GM18508 (cell line): ENCODE measurements at regions not wholly inside any gene's neighbourhood (a gene's known extent, or its start where the extent isn't known, plus 50 kb on each side); places are given as distances from the start of the nearest gene placed in this dataset.

Experiments
- ATAC-seq: cut with Tn5 transposase; IDR thresholded peaks from one replicate; pipeline ENCODE4 v1.9.1; 2021; ENCODE audit warnings: moderate number of reproducible peaks; ENCODE audit not compliant: insufficient read depth, unreplicated experiment

DNA sequence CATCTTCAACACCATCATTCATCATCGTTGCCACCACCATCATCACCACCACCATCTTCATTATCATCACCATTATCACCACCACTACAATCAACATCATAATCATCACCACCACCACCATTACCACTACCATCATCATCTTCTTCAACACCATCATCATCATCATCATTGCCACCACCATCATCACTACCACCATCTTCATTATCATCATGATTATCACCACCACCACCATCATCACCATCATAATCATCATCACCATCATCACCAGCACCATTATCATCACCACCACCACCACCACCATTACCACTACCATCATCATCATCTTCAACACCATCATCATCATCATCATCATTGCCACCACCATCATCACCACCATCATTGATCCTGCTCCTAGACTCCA lies 112.7 kb downstream of the OAT start:
- no peak for ATAC-seq

DNA sequence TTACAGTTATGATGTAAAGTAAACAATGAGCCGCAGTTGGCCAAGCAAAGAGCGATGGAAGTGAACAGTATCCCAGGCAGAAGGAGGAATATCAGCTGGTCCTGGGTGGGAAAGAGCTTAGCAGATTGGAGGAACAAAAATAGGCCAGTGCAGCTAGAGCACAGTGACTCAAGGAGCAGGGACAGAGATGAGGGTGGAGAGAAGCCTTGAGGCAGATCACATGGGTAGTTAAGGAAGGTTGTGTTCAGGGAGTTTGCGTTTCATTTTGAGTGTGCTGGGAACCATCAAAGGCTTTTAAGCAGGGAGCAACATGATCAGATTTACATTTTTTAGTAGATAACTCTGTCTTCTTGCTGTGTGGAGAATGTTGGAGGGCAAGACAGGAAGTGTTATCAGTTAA lies 113.6 kb downstream of the OAT start:
- no peak for ATAC-seq

DNA sequence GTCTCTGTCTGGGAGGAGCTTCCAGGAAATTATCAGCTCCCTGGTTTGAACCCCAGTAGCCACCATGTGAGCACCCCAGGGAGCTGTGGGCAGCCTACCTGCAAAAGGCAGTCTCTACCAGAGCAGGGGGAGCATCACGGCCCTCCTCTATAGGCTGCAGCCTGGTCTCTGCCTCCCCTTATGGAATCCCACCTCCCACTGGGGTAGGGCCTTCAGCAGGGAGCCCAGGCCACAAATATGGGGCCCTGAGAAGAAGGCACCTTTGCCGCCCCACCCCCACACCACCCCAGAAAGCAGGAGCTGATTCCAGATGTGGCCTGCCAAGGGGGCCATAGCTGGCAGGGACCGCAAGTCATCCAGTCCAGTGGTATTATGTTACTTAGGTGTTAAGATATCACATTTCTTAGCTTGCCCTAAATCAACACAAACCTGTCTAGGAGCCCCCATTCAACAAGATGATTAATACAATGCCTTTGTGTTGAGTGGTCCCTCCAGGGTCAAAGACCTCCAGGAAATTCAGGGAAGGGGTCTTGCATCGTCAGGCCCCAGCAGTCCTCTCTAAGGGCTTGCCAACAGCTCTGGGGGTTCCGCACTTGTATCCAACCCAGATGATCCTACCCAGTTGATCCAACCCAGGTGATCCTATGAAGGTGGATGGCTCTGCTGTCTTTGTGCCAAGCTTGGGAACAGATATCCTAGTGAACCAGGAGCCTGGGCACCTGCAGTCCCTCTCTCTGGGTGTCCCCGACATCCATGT lies 114.9 kb downstream of the OAT start:
- ATAC-seq: no peak

DNA sequence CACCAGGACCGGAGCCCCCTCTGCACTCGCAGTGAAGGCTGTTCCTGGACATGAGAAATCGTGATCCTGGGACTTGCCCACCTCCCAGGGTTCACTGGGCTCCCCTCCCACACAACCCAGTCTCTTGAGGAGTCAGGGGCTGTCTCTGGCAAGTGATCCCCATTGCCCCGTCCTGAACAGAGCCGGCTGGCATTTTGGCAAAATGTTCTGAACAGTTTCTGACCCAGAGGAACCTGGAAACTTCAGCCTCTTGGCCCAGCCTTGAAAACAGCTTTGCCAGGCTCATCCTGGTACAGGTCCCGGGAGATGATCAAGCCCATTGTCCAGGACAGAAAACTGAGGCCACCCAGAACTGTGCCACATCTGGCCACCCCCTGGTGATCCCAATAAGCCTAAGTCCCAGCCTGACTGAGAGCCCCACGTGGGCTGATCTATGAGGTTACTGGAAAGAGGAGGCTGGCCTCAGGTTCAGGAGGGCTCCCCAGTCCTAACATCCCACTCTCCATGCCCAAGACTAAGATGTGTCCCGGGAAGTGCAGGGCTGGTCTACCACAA lies 115.7 kb downstream of the OAT start:
- ATAC-seq: no peak

DNA sequence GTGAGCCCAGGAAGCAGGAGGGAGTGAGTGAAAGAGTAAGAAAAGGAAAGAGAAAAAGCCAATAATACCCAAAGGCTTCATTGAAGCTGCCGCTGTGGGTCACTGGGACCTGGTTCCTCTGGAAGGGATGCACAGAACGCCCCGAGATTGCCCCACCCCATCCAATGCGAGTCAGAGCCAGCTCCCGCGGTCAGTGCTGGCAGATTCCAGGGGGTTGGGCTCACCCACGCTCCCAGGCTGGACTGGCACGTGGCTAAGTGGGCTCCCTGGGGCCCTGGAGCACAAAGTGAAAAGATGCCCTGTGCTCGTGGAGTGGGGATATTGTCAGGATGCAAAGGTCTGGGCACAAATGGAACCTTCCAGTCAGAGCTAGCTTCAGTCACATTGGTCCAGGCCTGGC lies 117.0 kb downstream of the OAT start:
- no peak for ATAC-seq

DNA sequence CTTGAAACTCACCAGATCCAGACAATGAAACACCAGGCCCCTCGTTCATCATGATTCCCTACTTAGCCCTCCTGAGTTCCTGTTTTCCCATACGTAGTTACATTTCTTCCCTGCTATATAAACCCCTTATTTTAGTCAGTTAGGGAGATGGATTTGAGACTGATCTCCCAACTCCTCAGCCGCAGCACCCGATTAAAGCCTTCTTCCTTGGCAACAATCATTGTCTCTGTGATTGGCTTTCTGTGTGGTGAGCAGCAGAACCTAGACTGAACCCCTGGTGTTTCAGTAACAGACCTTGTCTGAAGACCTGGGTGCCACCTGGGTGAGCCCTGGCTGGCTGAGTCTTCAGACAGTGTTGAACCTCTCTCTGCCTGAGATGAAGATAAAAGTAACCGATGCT lies 118.0 kb downstream of the OAT start:
- ATAC-seq: no peak

DNA sequence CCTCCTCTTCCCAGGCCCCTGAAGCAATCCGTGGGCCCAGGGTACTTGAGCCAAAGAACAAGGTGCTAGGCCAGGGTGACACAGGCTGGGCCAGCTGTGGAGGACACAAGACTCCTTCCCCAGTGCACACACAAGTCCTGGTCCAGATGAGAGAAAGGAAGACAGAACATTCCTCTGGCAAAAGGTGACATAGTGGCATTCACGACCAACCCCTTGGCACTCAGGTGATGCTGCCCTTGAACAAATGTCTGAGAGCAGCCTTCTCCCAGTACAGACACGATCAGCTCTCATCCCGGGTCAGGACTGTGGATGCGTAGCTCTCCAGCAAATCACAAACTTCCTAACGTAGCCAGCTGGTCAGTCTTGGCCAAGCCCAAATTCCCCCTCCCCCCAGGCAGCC lies 118.5 kb downstream of the OAT start:
- no peak for ATAC-seq

DNA sequence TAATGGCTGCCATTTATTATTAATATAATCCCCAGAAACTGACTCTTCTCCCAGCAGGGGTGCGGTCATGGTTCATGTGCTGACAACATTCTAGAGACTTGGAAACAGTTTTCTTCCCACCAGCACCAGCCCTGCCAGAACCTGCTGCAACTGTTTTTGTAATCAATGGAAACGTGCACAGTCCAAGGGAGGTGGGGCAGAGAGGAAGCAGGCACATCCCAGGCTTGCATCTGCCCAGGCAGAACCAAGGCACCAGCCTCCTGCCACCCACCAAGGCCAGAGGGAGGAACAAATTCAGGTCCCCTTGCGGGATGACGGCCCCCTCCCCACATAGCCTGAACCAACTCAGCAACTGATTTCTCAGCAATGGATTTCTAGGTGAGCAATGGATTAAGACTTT lies 119.0 kb downstream of the OAT start:
- no peak for ATAC-seq

DNA sequence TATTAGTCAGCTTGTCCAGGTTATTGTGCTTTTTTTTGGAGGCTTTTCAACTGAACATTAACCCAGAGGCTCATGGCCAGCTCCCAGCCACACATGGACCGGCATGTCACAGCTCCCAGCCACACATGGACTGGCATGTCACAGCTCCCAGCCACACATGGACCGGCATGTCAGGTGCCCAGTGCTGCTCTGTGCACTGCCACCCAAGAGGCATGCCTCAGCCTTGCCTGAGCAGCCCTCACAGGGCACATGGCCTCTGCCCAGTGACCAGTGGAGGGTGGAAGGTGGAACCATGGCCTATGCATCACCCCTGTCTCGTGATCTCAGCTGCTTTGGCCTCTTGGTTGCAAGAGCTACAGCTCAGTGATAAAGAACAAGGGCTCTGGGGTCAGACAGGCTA lies 119.8 kb downstream of the OAT start:
- no peak for ATAC-seq

DNA sequence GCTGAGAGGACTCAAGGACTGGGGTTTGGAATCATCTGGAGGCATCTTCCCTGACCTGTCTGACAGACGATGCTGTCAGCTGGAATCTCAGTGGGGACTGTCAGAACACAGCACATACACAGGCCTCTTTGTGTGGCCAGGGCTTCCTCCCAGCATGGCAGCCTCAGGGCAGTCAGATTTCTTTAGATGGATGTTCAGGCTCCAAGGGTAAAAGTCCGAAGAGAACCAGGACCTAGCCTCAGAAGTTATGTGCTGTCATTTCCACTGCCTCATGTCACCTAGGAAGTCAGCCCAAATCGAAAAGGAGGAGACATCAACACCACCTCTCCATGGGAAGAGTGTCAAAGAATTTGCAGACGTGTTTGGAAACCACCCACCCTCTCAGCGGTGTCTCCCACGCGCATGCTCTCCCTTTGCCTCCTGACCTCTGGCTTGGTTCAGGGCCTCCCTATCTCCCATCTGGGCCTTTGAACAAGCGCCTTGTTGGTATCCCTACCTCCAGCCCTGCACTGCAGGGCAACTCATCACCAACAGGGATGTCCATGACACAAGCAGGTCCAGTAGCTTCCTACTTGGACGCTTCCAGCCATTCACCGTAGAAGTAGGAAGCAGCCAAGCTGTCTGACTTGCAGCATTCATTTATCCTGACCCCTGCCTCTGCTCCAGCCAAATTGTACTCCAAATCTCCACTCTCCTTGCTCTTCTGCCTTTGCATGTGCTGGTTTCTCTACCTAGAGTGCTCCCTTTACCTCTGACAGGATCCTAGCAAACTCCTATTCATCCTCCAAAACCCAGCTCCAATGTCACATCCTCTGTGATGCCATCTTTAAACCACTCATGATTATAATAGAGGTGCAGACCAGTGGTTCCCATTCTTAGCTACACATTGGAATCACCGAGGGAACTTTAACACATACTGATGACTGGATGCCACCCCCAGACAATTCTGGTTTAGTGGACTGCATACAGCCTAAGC lies 121.6 kb downstream of the OAT start:
- no peak for ATAC-seq

DNA sequence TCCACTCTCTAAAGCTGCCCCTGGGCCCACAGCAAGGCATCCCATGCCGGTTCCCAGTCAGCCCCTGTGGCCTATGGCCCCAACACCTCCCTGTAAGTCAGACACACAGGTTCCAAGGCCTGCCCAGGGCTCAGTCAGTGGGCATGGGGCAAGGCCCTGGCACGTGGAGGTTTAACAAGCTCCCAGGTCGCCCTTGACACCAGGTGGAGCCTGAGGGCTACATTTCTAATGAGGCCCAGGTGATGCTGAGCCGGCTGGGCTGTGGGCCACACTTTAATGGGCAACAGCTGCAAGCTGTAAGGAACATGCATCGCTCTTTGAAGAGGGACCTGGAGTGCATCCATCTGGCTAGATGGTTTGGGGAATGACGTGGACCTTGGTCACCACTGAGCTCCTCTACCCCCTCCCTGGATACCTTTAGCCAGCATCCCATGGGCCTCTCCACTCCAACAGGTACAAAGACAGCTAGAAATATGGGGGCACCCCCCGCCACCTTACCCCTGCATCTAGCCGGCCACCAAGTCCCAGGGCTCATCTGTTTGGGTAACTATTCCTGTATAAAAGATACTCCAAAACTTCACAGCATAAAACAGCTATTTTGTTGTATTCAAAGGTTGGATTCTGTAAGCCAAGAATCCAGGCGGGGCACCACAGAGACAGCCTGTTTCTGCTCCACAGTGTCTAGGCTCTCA lies 122.5 kb downstream of the OAT start:
- no peak for ATAC-seq

DNA sequence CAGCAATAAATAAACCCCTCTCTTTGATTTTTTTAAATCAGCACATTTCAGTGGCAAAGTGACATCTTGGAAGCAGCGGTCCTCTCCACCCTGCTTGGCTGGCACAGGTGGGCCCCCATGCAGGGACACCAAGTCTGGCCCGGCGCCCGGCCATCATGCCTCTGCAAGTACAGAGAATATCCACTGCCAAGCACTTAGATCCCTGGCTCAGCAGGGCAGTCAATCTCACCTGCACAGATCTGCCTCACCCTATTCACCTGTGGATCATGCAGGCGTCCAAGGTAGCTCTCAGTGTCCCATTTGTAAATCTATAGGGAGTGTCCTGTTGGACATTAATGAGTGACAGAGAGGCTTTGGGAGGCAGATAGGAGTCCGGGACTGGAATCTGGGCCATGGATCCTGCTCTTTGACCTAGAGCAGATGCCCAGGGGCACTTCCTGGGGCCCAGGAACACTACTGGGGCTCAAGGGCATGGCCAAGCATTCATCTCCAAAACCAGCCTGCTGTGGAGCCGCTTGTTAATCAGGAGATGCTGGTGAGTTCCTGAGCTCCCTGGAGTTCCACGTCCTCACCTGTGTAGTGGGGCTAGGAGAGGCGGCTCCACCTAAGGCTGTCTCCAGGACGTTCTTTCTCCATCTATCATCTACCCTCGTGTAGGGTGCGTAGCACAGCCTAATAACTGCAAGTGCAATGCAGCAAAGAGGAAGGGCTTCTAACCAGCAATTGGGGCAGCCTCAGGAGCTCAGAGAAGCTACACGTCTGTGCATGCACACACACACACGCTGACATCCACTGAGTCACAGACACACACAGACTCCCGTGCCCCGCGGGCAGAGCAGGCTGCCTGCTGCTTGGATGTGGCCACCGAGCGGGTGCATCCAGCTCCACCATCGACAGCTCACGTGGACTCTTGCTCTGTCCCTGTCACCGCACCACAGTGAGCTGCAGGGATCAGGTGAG lies 123.6 kb downstream of the OAT start:
- no peak for ATAC-seq

DNA sequence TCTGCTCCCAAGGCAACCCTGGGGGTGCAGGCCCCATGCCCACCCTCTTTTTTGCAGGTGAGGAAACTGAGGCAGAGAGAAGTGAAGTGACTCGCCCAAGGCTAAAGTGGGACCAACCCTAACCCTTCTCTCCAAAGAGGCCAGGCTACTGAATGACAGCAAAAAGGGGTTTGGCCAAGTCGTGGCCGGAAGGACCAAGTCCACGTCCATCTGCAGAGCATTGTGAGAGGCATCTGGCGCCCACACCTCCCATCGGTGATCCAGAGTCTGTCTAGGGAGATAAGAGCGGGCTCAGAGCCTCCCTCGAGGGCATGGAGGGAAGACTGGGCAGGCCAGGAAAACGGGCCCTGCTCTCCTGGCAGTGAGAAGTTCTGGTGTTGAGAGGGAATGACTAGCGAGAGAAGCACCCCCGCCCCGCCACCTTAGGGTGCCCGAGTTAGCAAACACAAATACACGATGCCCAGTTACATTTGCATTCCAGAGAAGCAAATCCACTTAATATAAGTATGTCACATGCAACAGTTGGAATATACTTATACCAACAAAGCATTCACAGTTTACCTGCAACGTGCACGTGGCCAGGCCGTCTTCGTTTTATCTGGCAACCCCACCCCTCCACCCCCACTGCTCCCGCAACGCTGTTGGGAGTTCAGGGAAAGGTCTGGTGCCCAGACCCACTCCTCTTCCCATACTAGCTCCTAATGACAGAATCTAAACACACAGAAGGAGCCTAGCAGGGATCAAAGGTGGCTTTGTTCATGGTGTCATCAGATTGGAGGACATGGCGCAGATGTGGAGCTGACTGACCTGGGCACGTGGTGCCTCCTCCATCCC lies 124.9 kb downstream of the OAT start:
- ATAC-seq: no peak

DNA sequence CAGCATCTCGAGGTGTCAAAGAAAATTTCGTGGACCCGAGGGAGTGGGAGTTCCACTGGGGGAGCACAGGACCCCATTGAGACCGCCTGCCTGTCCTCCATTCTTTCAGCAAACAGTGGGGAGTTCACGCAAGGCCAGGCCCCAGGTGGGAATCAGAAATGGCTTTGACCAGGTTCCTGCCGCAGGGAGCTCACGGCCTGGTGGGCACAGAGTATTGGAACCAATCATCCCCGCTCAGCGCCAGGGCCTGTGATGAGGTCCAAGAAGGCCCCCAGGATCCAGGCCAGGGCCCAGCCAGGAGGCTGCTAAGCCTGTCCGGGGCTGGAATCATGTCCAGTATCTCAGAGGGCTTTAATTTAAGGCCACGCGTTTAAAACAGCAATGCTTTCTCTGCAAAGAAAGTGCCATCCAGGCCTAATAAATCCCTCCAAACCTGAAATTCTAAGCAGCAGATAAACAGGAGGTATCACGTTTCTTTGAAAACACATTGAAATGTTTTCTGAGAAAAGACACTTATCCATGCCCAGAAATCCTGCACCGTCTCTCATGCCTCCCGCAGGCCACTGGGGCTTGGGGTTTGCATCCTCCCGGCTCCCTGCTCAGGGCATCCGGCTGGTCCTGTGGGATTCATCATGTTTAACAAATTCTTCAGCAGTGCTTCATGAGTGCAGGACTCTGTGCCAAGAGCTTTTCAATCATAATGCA lies 125.7 kb downstream of the OAT start:
- no peak for ATAC-seq

DNA sequence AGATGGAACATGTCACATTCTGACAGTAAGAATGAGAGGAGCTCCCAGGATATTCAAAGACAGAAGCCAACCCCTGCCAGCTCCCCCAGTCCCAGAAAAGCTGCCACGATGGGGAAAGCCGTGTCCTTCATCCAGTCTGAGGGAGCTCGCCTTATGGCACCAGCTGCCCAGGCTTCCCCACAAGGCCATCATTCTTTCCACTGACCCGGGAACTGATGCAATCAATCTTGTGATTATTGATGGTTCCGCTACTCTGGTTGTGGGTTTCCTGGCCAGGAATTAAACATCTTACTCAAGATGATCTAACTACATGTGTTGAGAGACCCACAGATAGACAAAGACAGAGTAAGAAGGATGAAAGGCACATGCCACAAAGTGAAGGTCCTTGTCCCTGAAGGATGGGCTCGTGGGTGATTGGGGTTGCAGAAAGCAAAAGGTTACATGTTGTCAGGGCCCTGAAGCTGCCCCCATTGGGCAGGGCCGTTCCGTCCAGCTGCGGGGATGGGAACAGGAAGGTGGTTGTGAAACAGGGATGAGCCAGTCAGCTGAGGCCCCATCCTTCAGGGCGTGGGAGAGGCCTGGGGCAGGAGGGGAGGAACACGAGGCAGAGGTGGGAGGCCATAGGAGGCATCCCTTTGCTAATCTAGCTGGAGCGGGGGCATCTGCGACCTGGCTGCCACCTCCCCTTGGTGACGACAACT lies 127.6 kb downstream of the OAT start:
- ATAC-seq: no peak

DNA sequence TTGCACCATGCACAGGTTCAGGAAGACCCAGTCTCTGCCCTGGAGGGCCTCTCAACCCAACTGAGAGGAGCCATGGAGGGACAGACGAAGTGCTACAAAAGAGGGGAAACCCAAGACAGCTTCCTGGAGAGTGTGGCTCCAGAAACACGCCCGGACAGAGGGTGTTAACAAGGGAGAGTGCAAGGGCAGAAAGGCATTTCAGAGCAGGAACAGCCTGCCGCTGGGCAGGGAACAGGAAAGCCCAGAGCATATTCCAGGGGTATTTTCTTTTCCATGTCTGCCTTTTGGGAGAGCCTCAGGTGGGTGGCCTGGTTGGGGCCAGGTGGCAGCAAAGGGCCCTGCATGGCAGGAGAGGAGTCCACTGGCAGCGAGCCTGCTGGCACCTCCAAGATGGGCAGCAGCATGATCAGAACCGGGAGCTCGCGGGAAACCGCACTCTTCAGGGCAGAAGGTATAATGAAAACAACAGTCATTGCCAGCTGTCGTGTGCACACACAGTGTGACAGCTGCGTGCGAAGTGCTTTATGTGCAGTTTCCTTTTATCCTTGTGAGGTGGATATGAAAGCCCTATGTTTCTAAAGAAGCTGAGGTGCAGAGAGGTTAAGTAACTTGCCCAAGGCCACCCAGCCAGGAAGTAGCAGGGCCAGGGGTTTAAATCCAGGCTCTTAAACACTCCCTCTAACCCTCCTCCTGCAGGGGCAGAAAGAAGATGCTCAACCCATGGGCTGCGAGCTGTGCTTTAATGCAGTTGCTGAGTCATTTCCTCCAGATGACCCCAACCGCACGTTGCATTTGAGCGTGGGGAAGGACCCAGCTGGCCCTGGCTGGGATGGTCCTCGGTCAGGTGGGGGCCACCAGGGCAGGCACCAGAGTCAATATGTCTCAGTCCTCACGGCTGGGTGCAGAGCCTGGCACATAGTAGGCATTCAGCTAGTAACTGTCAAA lies 128.6 kb downstream of the OAT start:
- no peak for ATAC-seq
